GM04504 (cell line): ENCODE measurements at regions not wholly inside any gene's neighbourhood (a gene's known extent, or its start where the extent isn't known, plus 50 kb on each side); places are given as distances from the start of the nearest gene placed in this dataset.

Experiments used
- DNase-seq: peaks from one replicate; pipeline ENCODE4 v3.0.0-alpha.2; 2012; ENCODE audit warnings: low read depth

- no peak for DNase-seq
Observed at GRCh38 chr22:19574247-19574646, 50.0 kb upstream of the CLDN5 start.

DNA sequence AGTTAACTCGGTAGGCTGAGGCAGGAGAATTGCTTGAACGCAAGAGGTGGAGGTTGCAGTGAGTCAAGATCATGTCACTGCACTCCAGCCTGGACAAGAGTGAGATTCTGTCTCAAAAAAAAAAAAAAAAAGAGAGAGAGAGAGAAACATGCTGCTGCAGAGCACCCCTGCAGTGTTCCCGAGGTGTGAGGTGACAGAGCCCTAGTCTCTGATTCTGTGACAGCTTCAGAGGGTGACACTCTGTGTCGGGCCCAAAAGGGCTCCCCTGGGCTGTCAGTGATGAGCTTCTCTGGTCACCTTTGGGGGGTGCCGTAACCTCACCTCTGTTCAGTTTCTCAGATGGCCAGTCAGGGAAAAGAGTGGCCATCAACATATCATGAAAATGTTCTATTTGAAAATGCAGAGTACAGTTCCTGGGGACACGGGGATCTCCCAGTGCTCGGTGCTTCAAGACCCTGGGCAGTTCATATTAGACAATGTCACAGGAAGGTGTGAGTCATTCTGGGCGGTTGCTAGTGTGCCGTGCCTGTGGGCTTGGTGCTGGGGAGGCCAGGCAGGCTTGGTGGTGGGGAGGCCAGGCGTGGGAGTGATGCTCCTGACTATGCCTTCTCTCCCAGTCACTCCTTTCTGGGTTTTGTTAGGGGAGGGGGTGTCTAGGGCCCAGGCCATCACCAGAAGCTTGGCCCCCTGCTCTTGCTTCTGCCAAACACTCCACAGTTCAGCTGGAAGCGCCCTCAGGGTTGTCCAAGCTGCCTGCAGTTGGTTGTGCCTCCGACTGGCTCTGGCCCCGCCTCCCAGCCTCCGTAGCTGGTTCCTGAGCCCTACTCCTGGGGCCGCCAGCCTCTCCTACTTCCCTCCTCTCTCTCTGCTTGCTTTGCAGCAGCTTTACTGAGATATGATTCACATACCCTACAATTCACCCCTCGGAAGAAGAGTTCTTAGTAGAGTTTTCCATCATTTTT, 52.5 kb upstream of the CLDN5 start:
- DNase-seq = peak; percentile 37

GRCh38 chr22:19577422-19577966, 53.3 kb upstream of the CLDN5 start:
- DNase-seq = no peak

DNA sequence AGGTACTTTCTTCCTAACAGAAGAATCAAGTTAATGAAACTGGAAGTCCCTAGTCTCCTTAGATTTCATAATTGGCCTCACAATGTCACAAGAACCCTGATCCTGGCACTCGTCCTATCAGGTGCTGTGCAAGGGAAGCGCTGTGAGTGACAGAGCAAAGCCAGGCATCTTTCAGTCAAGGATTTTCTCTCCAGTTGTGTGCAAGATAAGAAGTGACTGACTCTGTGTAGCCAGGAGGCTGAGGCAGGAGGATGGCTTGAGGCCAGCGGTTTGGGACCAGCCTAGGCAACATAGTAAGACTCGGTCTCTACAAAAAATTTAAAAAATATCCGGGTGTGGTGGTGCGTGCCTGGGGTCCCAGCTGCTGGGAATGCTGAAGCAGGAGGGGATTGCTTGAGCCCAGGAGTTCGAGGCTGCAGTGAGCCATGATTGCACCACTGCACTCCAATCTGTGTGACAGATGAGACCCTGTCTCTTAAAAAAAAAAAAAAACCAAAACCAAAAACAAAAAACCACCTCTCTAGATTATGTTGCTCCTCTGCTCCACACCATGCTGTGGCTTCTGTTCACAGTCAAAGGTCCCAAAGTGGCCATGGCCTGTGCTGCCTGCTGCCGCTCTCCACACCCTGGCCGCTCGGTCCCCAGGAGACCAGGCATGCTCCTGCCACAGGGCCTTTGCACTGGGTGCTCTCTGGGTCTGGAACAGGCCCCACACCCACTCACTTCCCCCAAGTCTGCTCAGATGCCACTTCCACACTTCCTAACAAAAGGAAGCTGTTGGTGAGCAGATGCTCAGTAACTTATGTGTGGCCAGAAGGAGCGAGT, 54.2 kb upstream of the CLDN5 start:
- DNase-seq = no peak

DNA sequence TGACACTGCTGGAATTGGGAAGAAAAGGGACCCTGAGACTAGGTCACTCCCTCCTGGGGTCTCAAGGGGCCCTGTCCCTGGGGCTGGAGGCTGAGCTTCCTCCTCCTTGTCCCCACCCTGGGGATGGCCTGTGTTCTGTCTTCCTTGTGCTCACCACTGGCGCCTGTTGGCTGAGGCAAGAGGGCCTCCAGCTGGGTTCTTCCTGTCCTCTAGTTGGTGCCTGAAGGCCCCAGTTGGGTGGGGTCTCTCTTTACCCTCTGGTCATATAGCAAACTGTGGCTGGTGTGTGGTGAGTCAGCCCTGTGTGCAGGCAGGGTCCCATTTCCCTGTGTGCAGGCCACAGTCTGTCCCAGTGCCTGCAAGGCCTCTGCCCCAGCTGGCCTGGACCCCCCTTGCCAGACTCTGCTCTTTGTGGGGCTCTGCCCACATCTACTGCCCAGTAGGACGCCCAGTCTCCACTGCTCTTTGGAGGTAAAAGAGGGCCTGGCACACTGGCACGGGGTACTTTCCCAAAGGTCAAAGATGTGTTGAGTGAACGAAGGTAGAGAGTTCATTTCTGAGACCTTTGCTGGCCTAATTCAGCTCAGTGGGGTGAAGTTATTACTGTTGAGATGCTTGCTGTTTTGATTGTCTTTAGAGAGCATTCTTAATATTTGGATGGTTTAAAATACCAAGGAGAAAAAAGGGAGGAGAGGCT, 55.1 kb upstream of the CLDN5 start:
- no peak for DNase-seq

DNA sequence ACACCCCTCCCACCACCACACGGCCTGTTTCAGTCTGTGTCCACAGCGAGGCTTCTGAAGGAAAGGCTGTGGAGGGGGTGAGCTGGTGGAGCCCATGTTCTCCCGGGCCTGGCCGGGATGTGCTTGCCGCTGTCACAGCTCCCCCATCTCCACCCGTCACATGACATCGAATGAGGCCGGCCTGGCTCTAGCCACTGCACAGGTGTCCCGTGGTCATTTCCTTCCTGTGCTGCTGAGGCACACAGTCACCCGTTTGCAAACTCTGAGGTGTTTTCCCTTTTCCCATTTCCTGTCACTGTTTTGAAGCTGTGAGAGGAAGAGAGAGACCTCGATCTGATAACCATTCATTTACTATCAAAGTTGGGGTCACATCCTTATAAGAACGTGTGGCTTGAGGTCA, 55.7 kb upstream of the CLDN5 start:
- DNase-seq = no peak

- no peak for DNase-seq
Observed at GRCh38 chr22:19580291-19580890, 56.2 kb upstream of the CLDN5 start.

- no peak for DNase-seq
Observed at GRCh38 chr22:19582033-19582693, 58.0 kb upstream of the CLDN5 start.

DNA sequence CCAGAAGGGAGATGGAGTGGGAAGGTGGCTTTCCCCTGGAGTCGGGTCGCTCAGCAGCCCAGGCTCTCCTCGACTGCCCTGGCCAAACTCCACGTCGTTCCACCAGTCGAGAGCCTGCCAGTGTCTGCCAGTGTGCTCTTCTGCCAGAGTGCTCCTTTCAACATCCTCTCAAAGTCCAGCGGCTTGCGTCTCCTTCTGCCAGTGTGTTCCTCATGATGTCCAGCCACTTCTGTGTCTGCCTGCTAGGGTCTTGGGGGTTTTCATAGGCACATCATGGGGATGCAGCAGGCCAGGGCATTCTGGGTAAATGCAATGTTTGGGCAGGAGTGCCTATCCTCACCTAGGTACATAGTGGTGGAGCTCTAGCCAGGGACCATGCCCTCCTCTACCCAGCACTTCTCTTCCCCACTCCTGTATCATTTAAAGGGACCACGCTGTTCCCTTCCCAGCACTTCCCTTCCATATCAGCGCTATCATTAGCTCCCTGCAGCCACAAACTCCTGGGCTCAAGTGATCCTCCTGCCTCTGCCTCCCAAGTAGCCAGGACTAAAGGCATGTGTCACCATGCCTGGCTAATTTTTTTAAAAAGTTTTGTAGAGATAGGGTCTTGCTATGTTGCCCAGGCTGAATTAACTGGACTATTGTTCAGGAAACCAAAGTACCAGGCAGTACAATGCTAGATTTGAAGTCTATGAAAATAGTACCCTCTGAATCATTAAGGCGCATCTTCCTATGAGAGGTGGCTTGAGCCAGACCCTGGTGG, 62.9 kb upstream of the CLDN5 start:
- DNase-seq = no peak

- DNase-seq = no peak
Observed at GRCh38 chr22:19590696-19591095, 66.5 kb upstream of the CLDN5 start.

GRCh38 chr22:19591568-19591967, 67.4 kb upstream of the CLDN5 start:
- DNase-seq = no peak

DNA sequence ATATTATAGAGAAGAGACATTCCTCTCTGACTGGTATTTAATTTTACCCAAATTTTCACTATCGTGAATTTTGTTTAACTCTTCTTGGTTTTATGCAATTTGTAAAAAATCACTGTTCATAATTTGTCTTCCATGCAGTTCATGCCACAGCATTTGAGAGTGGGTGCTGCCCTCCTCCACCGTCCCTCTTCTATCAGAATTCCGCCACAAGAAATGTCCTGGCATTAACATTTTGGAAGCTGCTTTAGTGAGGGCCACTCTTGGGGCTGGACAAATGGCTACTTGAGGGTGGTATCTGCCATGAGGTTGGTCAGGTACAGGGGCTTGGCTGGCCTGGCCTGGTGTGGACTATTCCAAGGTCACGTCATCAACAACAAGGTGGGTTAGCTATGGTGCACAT, 68.3 kb upstream of the CLDN5 start:
- DNase-seq = no peak

GRCh38 chr22:19593991-19594569, 69.9 kb upstream of the CLDN5 start:
- no peak for DNase-seq

DNA sequence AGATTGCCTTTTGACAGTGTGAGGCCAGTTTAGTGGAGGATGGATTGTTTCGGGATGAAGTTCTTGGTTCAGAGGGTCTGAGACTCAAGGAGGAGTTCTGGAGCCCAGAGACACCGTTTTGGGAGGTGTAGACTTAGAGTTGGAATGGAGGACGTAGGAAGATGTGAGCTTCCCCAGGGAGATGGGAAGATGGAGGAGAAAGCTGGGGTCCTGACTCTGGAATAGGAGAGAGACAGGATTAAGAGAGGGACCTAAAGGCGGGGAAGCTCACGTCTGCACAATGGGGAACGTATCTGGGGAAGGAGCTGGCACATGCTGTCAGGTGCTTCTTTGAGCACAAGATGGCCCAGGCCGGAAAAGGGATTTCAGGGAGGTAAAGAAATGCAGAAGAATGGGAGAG, 71.3 kb upstream of the CLDN5 start:
- no peak for DNase-seq

GRCh38 chr22:19596680-19597398, 72.6 kb upstream of the CLDN5 start:
- DNase-seq = no peak

- no peak for DNase-seq
Observed at GRCh38 chr22:19597399-19597735, 73.2 kb upstream of the CLDN5 start.

DNA sequence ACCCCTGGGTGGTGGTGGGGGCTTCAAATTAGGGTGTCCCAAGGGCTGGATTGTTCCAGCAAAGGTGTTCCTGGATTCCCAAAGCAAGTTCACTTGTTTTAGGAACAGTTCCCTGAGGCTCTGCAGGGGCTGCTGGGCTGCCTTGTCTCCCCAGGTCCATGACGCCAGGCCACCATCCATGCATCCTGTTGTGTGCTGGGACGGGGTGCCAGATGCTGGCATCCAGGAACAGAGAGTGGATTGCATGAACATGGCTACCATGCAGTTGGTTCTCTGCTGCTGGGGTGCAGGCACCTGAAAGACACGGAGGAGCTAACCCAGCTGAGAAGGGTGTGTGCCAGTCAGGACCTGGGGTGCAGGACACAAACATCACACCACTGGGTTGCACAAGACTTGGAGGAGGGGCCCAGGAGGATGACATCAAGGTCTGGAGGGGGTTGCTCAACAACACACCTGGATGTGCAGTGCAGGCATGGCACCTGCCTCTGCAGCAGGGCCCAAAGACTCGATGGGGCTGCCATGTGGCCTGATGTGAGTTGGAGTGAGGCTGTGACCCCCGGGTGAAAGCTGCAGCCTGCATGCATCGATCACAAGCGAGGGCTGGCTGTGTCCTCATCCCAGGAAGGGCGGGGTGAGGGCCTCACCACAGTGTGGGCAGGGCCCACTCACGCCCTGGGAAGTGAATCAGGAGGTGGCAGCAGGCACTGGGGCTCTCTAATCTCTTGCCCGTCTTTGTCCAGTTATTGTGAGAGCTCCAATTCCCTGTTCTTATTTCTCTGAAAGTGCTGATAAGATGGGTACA, 74.0 kb upstream of the CLDN5 start:
- DNase-seq = no peak

DNA sequence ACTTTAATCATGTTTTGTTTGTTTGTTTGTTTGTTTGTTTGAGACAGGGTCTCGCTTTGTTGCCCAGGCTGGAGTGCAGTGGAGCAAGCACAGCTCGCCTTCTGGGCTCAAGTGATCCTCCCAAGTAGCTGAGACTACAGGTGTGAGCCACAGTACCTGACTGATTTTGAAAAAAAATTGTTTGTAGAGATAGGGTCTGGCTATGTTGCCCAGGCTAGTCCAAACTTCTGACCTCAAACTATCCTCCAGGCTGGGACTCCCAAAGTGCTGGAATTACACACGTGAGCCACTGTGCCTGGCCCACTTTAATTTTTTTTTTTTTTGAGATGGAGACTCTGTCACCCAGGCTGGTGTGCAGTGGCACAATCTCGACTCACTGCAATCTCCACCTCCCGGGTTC, 74.8 kb upstream of the CLDN5 start:
- DNase-seq = no peak
